ENCODE measurements at regions not wholly inside any gene's neighbourhood (a gene's known extent, or its start where the extent isn't known, plus 50 kb on each side); places are given as distances from the start of the nearest gene placed in this dataset.

DNA sequence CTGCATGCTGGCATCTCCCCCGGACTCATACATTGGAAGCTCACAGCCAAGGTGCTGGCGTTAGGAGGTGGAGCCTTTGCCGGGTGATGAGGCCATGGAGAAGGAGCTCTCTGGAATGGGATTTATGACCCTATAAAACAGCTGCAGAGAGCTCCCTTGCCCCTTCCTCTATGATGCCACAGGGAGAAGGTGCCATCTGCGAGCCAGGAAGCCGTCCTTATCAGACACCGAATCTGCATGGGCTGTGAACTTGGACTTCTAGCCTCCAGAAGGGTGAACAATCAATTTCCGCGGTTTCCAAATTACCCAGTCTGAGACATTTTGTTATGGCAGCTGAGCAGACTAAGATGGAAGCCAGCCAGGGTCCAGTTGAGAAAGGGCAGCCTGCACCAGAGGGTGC lies 381.2 kb upstream of the IRX1 start:
- TF ChIP-seq POLR2A (IDR thresholded peaks at IDR 0.05; ENCODE audit: low read depth, low read length) (no peak), IRF4 (IDR thresholded peaks at IDR 0.05; ENCODE audit: low read depth, low read length) (no peak), CBFB (IDR thresholded peaks at IDR 0.05; ENCODE audit: low read depth) (no peak), POU2F2 (IDR thresholded peaks at IDR 0.05; ENCODE audit: borderline replicate concordance, low read depth, low read length) (no peak), POLR2AphosphoS5 (IDR thresholded peaks at IDR 0.05; ENCODE audit: low read length) (no peak), SIN3A (IDR thresholded peaks at IDR 0.05; ENCODE audit: low read depth, low read length) (no peak), GABPA (IDR thresholded peaks at IDR 0.05; ENCODE audit: low read depth) (no peak), CTCF (IDR thresholded peaks at IDR 0.05 in 2 of 3, conservative IDR thresholded peaks at IDR 0.05 in 1 of 3; ENCODE audit: control insufficient read depth in 2 of 3, extremely low read depth in 1 of 3, insufficient read depth in 1 of 3, low read depth in 3 of 3, low read length in 3 of 3) (no peak), ZNF274 (IDR thresholded peaks at IDR 0.05; ENCODE audit: insufficient read depth, insufficient read length) (no peak), ZNF207 (IDR thresholded peaks at IDR 0.05; ENCODE audit: borderline replicate concordance) (no peak), SMC3 (IDR thresholded peaks at IDR 0.05; ENCODE audit: borderline replicate concordance, low read length) (no peak), MXI1 (IDR thresholded peaks at IDR 0.05; ENCODE audit: low read depth, low read length) (no peak), YY1 (IDR thresholded peaks at IDR 0.05; ENCODE audit: low read depth, low read length) (no peak), PAX5 (IDR thresholded peaks at IDR 0.05; ENCODE audit: borderline replicate concordance, low read depth, low read length) (no peak)
